ENCODE measurements at regions not wholly inside any gene's neighbourhood (a gene's known extent, or its start where the extent isn't known, plus 50 kb on each side); places are given as distances from the start of the nearest gene placed in this dataset.
"Not testable (repeated sequence)": the region's sequence is repeated elsewhere in the genome, so short reads cannot be mapped to it uniquely, and the experiment has no call there.

GRCh38 chr16:29338821-29339700 lies 67.5 kb downstream of the NPIPB11 start:
- not testable (repeated sequence) for H3K9me3 Mint-ChIP-seq
- H3K4me1 Mint-ChIP-seq, result peaks cover 48% of the 10 kb centered on the region

GRCh38 chr16:29337385-29337901 lies 69.1 kb downstream of the NPIPB11 start:
- not testable (repeated sequence) for H3K36me3 Mint-ChIP-seq, H3K9me3 Mint-ChIP-seq, H3K27me3 Mint-ChIP-seq
- H3K4me1 Mint-ChIP-seq, result peaks cover 39% of the 10 kb centered on the region
- DNase-seq (ENCODE audit: low spot score in 2 of 2) (peak; percentile 33 to 38), ATAC-seq (ENCODE audit: low read depth) (peak; percentile 31)
- H3K27ac Mint-ChIP-seq, result peak overlapping the region; percentile 94
- peak overlapping the region; percentile 18 for H3K4me3 Mint-ChIP-seq

More at GRCh38 chr16:29338821-29339700, 67.5 kb downstream of the NPIPB11 start:
- ATAC-seq (ENCODE audit: low read depth) (peak; percentile 70), DNase-seq (ENCODE audit: low spot score in 2 of 2) (peak; percentile 73 to 86)
- not testable (repeated sequence) for H3K27me3 Mint-ChIP-seq, H3K36me3 Mint-ChIP-seq
- Mint-ChIP-seq H3K27ac (peak overlapping the region; percentile 99), H3K4me3 (peak overlapping the region; percentile 62)

- Mint-ChIP-seq H3K27ac (peak overlapping the region; percentile 94), H3K4me1 (peaks cover 37% of the 10 kb centered on the region)
- not testable (repeated sequence) for H3K4me3 Mint-ChIP-seq, H3K9me3 Mint-ChIP-seq, H3K36me3 Mint-ChIP-seq, H3K27me3 Mint-ChIP-seq
- DNase-seq (ENCODE audit: low spot score in 2 of 2), result peak in 1 of 2 donors; percentile 34
- ATAC-seq (ENCODE audit: low read depth), result peak; percentile 21
These were observed 71.0 kb downstream of the NPIPB11 start for GRCh38 chr16:29335549-29335846.

GRCh38 chr16:29334776-29335548 lies 71.5 kb downstream of the NPIPB11 start:
- not testable (repeated sequence) for H3K27me3 Mint-ChIP-seq; ATAC-seq (ENCODE audit: low read depth); H3K36me3 Mint-ChIP-seq; H3K9me3 Mint-ChIP-seq; DNase-seq (ENCODE audit: low spot score in 2 of 2)
- Mint-ChIP-seq H3K27ac (peak overlapping the region; percentile 94), H3K4me1 (peaks cover 37% of the 10 kb centered on the region), H3K4me3 (peak overlapping the region; percentile 8)

- Mint-ChIP-seq H3K27ac (peak overlapping the region; percentile 28), H3K4me1 (peaks cover 26% of the 10 kb centered on the region)
- not testable (repeated sequence) for H3K4me3 Mint-ChIP-seq; ATAC-seq (ENCODE audit: low read depth); H3K36me3 Mint-ChIP-seq; H3K27me3 Mint-ChIP-seq; DNase-seq (ENCODE audit: low spot score in 2 of 2); H3K9me3 Mint-ChIP-seq
These were observed 72.9 kb downstream of the NPIPB11 start for GRCh38 chr16:29333492-29334097.

- H3K4me1 Mint-ChIP-seq, result peaks cover 15% of the 10 kb centered on the region
- H3K4me3 Mint-ChIP-seq; H3K9me3 Mint-ChIP-seq; H3K36me3 Mint-ChIP-seq; DNase-seq (ENCODE audit: low spot score in 2 of 2); H3K27me3 Mint-ChIP-seq; H3K27ac Mint-ChIP-seq: not testable (repeated sequence)
- ATAC-seq (ENCODE audit: low read depth), result peak; percentile 54
These were observed 75.9 kb downstream of the NPIPB11 start for GRCh38 chr16:29330623-29331022.

GRCh38 chr16:29328528-29328927 lies 78.0 kb downstream of the NPIPB11 start:
- not testable (repeated sequence) for H3K9me3 Mint-ChIP-seq; H3K36me3 Mint-ChIP-seq; DNase-seq (ENCODE audit: low spot score in 2 of 2); ATAC-seq (ENCODE audit: low read depth); H3K27me3 Mint-ChIP-seq; H3K4me1 Mint-ChIP-seq; H3K27ac Mint-ChIP-seq; H3K4me3 Mint-ChIP-seq

- not testable (repeated sequence) for H3K27me3 Mint-ChIP-seq; H3K36me3 Mint-ChIP-seq; H3K4me3 Mint-ChIP-seq; H3K9me3 Mint-ChIP-seq; ATAC-seq (ENCODE audit: low read depth); H3K4me1 Mint-ChIP-seq; DNase-seq (ENCODE audit: low spot score in 2 of 2)
- H3K27ac Mint-ChIP-seq, result peak overlapping the region; percentile 16
These were observed 78.7 kb downstream of the NPIPB11 start for GRCh38 chr16:29327631-29328408.

GRCh38 chr16:29326164-29327125 lies 80.1 kb downstream of the NPIPB11 start:
- H3K27me3 Mint-ChIP-seq; H3K36me3 Mint-ChIP-seq; H3K9me3 Mint-ChIP-seq; H3K4me1 Mint-ChIP-seq; DNase-seq (ENCODE audit: low spot score in 2 of 2); H3K27ac Mint-ChIP-seq; H3K4me3 Mint-ChIP-seq: not testable (repeated sequence)
- ATAC-seq (ENCODE audit: low read depth), result peak; percentile 86

- not testable (repeated sequence) for H3K27ac Mint-ChIP-seq; H3K9me3 Mint-ChIP-seq; ATAC-seq (ENCODE audit: low read depth); H3K4me1 Mint-ChIP-seq; DNase-seq (ENCODE audit: low spot score in 2 of 2); H3K4me3 Mint-ChIP-seq; H3K27me3 Mint-ChIP-seq; H3K36me3 Mint-ChIP-seq
These were observed 82.8 kb downstream of the NPIPB11 start for GRCh38 chr16:29323725-29324124.

GRCh38 chr16:29321585-29321984 lies 84.9 kb downstream of the NPIPB11 start:
- ATAC-seq (ENCODE audit: low read depth) (no peak), DNase-seq (ENCODE audit: low spot score in 2 of 2) (no peak)
- H3K4me1 Mint-ChIP-seq, result peaks cover 8% of the 10 kb centered on the region
- H3K27me3 Mint-ChIP-seq, result no peaks in the 10 kb centered on the region
- no peak overlapping the region for H3K27ac Mint-ChIP-seq
- H3K9me3 Mint-ChIP-seq, result no peaks in the 10 kb centered on the region
- no peak overlapping the region for H3K4me3 Mint-ChIP-seq
- H3K36me3 Mint-ChIP-seq, result no peaks in the 10 kb centered on the region

GRCh38 chr16:29321000-29321393 lies 85.5 kb downstream of the NPIPB11 start:
- Mint-ChIP-seq H3K36me3 (no peaks in the 10 kb centered on the region), H3K9me3 (no peaks in the 10 kb centered on the region), H3K27me3 (no peaks in the 10 kb centered on the region), H3K4me1 (peaks cover 9% of the 10 kb centered on the region), H3K27ac (no peak overlapping the region), H3K4me3 (no peak overlapping the region)
- no peak for ATAC-seq (ENCODE audit: low read depth)
- DNase-seq (ENCODE audit: low spot score in 2 of 2), result no peak

Measured in memory B cell (primary cell).